Putamen (tissue), 1 donor: ENCODE measurements at regions not wholly inside any gene's neighbourhood (a gene's known extent, or its start where the extent isn't known, plus 50 kb on each side); places are given as distances from the start of the nearest gene placed in this dataset.

ENCODE experiments used
- DNase-seq: peaks from one replicate; pipeline ENCODE4 v3.0.0-alpha.2; 2016; ENCODE audit warnings: low spot score

DNA sequence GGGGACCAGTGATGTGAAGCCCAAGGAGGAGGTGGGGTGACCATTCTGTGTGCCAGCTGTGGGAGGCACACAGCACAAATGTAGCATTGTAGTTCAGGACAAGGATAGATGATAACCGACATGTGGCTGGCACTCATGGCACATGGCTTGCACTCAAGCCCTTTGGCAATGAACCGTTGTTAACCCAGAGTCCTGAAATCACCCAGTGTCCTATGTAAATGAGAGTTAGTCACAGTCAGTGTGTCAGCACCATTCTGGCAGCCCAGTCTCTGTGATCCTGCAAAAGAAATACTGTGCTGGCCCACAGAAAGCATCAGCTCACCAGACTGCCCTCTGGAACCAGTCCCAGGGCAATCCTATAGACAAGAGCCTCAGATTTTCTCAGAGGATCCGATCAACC is 339.3 kb downstream of the MID1IP1 start:
- DNase-seq, result no peak

DNA sequence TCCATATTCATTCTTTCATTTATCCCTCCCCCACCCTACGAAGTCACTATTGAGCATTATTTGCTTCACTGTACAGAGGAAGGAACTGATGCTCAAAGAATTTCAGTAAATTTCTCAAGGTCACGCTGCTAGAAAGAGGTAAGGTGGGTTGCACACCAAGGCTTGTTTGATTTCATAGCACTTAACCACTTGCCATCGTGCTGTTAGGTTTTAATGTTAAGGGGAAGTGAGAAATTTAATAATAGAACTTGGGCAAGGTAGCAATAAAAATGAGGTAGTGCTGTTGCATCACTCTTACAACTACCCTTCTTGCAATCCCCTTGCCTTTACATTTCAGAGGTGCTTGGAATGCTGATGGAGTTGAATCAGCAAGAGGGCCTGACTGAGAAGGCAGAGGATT is 343.1 kb downstream of the MID1IP1 start:
- no peak for DNase-seq

DNA sequence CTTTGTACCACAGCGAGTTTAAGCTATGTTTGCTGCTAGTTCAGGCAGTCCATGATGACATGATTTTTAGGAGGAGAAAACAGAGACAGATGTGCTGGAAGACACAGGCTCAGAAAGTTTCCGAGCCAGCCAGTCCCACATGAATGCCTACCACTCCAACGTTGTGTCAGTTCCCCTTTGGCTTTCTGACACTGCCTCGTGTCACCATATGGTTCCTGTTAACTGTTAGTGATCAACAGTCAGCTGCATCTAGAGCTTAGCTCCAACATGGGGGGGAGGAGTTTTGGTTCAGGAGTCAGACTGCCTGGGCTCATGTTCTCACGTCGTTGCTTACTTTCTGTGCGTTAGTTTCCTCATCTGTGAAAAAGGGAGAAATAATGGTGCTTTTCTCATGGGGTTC is 343.7 kb downstream of the MID1IP1 start:
- DNase-seq, result no peak

DNA sequence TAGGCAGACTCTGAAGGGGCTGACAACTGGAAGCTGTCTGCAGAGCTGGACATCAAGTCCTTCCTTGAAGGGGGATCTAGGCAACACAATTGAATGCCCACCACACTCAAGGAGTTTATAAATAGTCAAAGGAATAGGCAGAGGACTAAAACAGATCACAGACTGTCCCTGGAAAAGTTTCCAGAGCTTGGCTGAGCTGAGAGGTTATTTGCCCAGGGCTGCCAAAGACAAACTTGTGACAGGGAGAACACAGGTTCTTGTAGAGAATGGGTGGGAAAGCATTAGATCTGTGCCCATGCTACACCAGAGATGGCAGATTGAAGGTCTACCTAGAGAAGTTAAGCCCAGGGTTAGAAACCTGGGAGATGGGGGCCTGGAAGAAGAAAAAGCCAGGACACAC is 344.6 kb downstream of the MID1IP1 start:
- no peak for DNase-seq

DNA sequence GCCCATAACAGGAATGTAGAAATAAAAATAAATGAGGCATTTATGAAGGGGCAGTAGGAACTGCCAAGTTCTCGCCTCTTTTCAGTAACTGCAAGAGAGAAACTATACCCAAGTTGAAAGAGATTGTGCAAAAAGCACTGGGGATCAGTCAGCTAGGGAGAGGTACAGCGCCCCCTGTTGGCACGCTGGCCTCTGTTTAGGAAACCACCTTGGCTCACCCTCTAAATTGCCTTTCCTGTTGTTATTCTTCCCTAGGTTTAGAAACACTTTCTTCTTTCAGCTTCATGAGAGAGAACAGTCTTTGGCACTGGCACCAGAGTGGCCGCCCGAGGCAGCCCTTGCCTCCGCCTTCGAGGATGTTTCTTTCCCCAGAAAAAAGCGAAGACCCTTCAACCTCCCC is 348.5 kb downstream of the MID1IP1 start:
- peak; percentile 41 for DNase-seq

DNA sequence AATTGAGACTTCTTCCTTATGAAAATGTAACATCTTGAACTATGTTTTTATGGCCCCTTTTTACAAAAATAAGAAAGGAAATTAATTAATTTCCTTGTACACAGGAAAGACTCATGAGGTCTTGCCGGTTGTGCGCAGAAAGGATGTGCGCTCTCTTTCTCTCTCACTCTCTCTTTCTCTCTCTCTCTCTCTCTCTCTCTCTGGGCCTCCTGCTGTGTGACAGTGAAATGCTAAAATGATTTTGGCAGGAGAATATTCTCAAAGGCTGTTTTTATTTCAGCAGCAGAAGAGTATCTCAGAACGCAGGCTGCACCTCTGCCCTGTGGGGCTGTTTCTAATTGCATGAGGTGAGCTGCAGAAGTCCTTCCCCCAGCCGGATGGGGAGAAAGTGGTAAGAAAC is 349.0 kb downstream of the MID1IP1 start:
- no peak for DNase-seq

DNA sequence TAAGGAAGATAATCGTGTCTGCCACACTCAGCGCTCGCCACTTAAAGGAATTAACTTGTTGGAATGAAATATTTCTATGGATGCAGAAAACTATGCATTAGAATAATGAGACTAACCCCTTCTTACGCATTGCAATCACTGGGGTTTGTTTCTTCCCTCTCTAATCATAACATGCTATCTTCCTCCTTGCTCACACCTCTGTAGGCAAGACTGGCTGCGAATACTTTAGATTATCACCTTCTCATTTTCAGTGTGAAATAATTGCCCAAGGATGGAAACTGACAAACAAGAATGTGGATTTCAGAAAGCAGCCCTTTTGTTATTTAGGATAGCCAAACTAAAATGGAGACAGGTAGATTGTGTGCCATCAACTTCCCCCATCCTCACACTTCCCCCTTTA is 349.4 kb downstream of the MID1IP1 start:
- DNase-seq, result no peak

DNA sequence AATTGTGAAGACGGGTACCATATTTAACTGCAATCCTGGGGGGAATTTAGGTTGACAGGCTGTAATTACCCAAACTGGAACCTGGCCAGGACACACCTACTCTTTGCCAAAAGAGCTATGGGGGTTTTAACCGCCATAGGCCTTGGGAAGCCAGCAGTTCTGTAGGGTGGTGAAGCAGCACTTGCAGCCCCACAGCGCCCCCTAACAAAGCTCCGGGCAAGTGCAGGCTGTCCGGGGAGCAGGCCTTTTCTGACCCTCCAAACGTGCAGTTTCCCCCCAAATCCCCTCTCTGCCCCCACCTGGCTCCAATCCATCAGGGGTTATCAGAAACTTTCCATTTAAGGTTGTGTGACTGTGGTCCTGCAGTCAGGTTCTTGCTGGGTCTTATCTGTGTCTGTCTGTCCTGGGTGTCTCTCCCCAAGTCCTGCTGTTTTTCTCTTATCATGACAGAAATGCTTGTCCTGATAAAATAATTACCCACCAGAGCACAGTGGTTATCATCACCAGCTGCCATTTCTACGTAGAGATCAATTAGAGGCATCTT is 350.9 kb downstream of the MID1IP1 start:
- no peak for DNase-seq

DNA sequence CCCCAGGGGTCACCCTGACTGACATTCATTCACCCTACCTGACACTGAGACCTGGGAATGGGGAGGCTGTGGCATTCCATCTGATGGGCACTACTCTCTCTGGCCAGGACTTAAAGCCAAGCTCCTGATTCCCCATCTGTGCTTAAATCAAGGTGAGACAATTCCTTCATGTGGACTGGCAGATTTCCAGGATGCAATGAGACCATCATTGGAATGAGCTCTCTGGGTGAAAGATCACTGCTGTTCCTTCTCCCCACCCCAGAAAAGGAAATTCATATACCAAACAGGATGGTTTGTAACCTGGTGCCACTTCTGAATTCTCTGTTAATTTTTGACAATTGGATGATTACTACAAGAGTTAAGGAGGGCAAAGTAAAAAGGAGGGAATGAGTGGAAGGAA is 354.8 kb downstream of the MID1IP1 start:
- no peak for DNase-seq

DNA sequence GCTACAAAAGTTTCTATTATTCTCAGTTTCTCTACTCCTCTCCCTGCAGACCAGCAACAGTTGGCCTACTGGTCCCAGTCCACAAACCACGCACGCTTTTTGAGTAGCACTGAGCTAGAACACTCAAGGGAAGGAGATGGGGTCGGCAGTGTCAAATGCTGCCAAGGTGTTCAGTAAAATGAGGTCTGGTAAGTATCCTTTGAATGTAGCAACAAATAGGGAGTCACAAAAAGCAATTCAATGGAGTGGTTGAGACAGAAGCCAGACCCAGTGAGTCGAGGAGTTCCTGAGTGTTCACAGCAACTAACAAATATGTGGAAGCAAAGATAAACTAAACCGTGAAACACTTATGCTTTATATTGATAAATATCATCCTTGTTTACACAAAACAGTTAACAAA is 355.7 kb downstream of the MID1IP1 start:
- no peak for DNase-seq

DNA sequence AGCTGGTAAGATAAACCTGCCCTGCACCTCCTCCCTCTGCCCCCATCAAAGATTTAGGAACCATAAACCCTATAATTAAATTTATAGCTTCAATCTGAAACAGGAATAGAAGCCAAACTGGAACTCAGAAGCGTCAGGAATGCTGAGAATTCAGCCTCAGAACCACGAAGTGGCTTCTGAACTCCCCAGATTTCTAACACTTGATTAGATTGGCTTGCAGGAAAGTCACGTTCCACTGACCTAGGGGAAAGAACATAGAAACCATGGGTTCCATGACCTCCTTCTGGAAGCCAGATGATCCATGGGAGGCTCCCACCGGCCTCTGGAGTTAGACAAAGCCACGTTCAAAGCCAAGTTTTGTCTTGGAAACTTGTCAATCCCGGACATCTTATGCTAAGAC is 356.5 kb downstream of the MID1IP1 start:
- no peak for DNase-seq

DNA sequence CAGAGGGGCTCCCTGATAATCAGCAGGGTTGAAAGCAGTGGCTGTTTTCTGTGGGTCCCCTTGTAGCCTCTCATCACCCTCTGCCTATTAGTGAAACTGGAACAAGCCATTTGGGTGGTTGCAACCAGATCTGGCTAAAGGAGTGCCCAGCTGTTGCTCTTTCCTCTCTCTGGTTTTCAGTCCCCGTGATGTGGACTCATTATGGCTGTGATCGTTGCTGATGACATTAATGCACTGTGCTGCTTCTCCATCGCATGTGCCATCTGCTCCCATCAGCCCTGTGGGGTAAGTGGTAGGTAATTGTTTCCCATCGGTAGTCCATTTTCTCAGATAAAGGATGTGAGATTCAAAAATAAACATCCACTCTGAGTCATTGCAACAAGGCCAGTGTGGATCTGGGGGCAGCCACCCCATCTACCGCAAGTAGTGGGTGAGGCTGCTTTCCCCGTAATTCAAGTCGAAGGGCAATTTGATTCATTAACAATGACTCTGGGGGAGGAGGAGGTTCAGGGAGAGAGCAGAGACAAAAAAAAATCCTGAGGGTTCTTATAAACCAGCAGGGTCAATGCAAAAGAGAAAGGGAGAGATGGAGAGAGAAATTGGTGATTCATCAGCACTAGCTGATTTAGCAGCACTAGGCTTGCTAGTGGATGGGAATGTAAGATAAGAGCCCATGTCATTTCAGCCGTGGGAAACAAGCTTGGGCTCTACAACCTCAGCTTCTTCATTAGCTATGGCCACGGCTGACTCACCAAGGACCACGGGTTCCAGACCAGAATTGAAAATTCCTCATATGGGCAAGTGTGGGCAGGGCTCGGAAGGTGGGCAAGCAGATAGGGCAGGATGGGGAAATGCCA is 357.8 kb downstream of the MID1IP1 start:
- no peak for DNase-seq

DNA sequence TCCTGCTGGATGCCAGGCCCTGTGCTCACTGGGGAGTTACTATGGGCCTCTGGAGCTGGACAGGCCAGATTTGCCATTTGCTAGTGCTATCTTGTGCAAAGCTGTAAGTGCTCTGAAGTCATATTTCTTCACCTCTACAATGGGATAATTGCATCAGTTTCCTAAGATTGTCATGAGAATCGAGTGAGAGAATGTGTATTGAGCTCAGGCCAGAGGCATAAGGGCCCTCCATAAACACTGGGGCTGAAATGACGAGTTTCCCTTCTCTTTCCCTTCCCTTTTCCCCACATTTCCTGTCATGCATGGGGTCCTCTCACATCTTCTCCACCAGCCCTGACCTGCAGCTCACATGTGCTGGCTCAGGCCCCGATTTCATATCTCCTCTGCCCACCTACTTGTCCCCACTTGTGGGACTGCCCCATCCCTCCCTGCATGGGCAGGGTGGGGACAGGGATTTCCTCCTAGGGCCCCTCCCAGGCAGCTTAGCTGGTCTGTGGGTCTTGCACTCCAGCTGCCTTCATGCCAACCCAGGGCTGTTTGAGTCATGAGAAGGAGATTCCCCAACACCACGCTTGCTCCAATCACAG is 358.8 kb downstream of the MID1IP1 start:
- DNase-seq, result no peak

DNA sequence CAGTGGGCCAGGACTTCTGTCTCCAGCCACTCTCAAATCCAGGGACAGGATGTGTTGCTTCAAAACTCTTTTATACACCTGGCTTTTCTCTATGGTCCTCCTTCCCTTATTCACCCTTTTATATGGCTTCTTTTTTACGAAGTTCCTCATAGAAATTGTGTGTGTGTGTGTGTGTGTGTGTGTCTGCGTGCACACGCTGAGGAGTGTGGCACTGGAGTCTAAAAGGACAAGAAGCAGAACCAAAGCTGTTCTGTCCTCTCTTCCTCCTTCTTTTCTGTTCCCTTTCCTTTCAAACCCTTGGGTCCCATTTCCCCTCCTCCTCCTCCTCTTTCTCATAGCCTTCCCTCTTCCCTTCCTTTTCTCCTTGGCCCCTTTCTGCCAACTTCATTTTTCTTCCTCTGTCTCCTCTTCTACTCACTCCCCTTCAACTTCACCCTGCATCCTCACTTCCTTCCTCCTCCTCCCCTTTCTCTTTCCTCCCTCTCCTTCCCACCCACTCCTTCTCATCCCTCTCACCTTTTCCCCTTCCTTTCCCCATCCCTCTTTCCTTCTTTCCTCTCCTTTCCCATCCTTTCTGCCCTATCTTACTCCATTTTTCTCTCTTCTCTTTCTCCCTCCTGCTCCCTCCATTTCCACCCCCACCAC is 360.5 kb downstream of the MID1IP1 start:
- no peak for DNase-seq

DNA sequence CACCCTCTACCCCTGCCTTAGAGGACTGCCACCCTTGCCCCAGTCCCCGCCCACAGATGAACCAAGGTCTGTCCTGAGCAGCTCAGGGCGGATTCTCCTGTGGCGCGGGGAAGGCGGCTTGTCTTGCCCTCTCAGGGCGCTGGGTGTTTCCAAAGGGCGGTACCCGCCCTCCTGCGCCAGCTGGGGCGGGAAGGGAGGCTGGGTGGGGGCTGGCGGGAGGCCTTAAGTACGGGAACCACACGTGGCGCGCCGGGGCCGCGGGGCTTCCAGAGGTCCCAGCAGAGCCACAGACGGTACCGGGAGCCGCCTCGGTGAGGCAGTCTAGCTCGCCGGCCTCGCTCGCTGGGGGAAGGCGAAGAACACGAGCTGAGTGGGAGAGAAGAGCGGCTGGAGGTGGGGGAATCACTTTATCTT is 361.1 kb downstream of the MID1IP1 start:
- peak; percentile 7 for DNase-seq

DNA sequence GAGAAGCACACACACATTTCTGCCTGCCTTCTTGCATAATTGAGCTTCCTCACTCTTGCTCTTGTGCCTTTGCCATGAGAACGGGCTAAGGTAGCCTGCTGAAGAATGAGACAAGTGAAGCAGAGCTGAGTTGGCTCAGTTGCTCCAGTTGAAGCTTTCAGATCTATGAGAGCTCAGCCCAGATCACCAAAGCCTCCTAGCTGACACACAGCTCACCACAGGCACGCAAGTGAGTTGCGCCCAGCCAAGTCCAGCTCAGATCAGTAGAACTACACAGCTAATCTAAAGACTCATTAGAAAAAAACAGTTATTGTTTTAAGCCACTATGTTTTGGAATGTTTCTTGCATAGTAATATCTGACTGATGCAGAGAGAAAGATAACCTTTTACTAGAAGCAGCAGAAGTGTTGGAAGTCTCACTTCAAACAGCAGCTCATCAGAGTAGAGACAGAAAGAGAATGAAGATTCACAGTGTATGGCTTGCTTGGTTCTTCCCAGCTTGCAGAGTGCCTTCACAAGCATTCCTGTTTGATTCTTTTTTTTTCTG is 362.4 kb downstream of the MID1IP1 start:
- no peak for DNase-seq

DNA sequence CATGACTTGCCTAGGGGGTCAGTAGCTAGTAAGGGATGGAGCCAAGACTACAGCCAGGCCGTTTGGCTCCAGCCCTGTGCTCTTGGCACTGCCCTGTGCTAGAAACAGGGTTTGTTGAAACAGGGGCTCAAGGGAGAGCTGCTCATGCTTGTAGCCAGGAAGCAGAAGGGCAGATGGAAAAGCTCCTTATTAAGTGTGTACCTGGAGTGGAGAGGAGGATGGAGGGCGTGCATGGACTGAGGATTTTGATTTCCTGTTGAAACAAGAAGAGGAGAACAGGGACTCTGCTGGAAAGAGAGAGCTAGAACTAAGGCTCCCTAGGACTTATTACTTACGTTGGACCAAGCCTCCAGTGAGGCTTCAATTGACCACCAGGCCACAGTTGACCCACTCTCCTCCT is 363.0 kb downstream of the MID1IP1 start:
- DNase-seq, result no peak

DNA sequence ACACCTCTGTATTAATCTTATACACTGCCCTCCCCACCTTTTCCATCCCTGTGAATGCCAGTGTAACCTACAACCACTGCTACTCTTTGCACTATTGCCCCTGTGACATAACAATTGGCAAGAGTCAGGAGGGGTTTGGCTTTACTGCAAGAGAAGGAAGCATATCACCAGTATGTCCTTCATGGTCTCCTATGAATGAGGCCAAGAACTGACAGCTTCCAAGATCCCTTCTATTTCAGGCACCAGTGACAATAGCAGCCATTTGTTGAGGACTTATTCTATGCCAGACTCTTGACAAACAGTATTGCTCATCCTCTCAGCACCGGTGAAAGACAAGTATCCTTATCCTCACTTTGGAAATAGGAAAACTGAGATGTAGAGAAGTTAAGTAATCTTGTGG is 363.9 kb downstream of the MID1IP1 start:
- DNase-seq, result no peak

DNA sequence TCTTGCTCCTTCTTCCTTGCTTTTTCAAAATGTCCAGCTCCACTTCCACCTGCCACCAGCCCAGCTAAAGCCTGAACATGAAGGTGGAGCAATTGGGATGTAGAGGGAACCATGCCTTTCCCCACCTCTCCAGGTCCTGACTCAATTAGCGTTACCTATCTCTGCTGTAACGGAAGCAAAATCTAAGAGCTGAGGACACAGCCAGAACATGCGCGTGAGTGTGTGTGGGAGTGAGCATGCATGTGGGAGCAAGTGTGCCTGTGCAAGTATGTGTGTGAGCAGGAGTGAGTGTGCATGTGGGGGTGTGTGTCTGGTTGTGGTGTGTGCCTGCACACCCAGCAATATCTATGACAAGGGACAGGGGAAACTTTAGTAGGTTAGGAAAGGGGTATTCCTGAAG is 364.5 kb downstream of the MID1IP1 start:
- DNase-seq, result no peak

DNA sequence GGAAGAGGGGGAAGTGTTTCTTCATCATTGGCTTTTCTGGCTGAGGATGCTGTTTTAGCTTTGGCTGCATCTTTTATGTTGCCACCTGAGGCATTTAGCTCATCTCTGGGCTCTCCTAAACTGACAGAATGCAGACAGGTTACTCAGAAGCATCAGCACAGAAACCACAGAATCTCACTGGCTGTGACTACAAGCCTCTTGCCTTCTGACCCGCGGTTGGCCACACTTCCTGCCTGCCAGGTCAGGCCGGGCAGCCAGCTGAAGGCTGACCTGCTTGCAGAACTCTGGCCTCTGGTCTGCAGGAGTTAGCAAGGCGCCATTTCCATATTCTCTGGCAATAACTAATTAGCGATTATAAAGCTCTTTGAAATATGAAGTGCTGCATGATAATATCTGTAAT is 366.5 kb downstream of the MID1IP1 start:
- no peak for DNase-seq

DNA sequence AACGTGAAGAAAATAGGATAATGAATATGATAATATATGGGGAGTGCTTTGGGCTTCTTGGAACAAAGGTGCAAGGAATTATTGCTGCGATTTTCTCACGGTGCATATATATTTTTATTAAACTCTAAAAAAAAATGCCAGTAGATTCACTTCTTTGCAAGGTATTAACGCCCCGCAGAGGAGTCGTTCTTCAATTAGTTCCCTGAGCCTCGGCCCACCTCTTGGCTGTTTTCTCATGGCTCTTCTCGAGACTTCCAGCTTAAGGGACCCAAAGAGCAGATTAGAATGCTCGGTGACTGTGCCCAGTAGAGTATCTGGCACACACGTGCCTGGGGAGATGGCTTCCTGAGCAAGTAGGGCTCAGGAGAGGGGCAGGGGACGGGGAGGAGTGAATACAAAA is 367.4 kb downstream of the MID1IP1 start:
- no peak for DNase-seq

DNA sequence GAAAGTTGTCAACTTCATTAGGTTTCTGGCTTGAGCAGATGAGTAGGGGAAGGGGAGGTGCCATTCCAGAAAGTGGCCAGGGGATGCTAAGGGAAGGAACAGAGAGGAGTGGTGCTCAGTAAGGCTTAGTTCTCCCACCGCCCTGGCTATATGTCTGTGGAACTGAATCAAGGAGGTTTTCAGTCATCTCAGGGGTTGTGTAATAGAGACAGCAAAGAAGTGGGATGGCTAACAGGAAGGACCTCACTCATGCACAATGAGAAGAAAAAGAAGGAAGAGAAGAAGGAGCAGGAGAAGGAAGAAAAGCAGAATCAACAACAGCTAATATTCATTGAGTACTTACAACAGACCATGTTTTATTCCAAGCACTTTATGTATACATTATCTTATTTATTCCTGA is 368.7 kb downstream of the MID1IP1 start:
- DNase-seq, result no peak

DNA sequence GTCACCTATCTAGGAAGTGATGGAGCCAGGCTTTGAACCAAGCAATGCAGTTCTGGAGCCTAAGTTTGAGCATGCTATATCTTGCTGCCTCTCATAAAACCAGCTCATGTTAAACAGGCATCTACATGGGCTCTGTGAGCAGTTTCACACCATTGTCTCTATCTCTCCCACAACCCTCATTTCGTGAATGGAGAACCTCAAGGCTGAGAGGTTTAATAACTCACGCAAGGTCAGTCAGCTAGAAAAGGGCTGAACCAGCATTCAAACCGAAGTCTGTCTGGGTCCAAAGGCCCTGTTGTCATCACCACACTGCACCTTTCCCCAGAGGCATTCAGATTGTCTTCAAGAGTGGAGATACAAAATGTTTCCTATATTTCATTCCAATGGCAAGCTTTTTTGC is 369.2 kb downstream of the MID1IP1 start:
- DNase-seq, result no peak
